Epithelial cell of prostate (primary cell): ENCODE measurements at regions not wholly inside any gene's neighbourhood (a gene's known extent, or its start where the extent isn't known, plus 50 kb on each side); places are given as distances from the start of the nearest gene placed in this dataset.

ENCODE experiments used
- DNase-seq: peaks from one replicate; pipeline ENCODE4 v3.0.0-alpha.2; 2011; ENCODE audit warnings: low read depth, low spot score
- H3K27ac ChIP-seq: fragments of 450-650 bp; 2 replicates; pipeline ENCODE4 v1.5.1; 2017; ENCODE audit warnings: mild to moderate bottlenecking

- H3K27ac ChIP-seq, result no peak overlapping the region
- DNase-seq, result no peak
Observed at GRCh38 chr1:226489718-226490425, 58.7 kb upstream of the STUM start.

- H3K27ac ChIP-seq, result no peak overlapping the region
Observed at GRCh38 chr1:226490426-226490809, 58.1 kb upstream of the STUM start.

GRCh38 chr1:226491093-226491850 is 57.3 kb upstream of the STUM start:
- no peak overlapping the region for H3K27ac ChIP-seq
- no peak for DNase-seq

More at GRCh38 chr1:226490426-226490809, 58.1 kb upstream of the STUM start:
- DNase-seq, result no peak

GRCh38 chr1:226492426-226493137 is 56.0 kb upstream of the STUM start:
- DNase-seq, result no peak
- no peak overlapping the region for H3K27ac ChIP-seq

GRCh38 chr1:226494092-226494609 is 54.4 kb upstream of the STUM start:
- no peak overlapping the region for H3K27ac ChIP-seq

GRCh38 chr1:226495716-226496115 is 52.8 kb upstream of the STUM start:
- no peak for DNase-seq
- H3K27ac ChIP-seq, result no peak overlapping the region

More at GRCh38 chr1:226494092-226494609, 54.4 kb upstream of the STUM start:
- no peak for DNase-seq

- H3K27ac ChIP-seq, result no peak overlapping the region
- DNase-seq, result no peak
Observed at GRCh38 chr1:226496453-226497015, 52.0 kb upstream of the STUM start.

- no peak overlapping the region for H3K27ac ChIP-seq
- no peak for DNase-seq
Observed at GRCh38 chr1:226497276-226497833, 51.2 kb upstream of the STUM start.

- H3K27ac ChIP-seq, result no peak overlapping the region
- no peak for DNase-seq
Observed at GRCh38 chr1:226497991-226498639, 50.4 kb upstream of the STUM start.

GRCh38 chr1:226498640-226499008 is 49.9 kb upstream of the STUM start:
- no peak overlapping the region for H3K27ac ChIP-seq
- no peak for DNase-seq
